Mesenchymal stem cell (in vitro differentiated cells and primary cell): ENCODE measurements at regions not wholly inside any gene's neighbourhood (a gene's known extent, or its start where the extent isn't known, plus 50 kb on each side); places are given as distances from the start of the nearest gene placed in this dataset.

Source experiments
- DNase-seq: peaks from one replicate; pipeline ENCODE4 v3.0.0-alpha.2; 2013
- H2AFZ ChIP-seq: one replicate; pipeline ENCODE4 v1.6.1; 2013; ENCODE audit warnings: low read depth, mild to moderate bottlenecking, control low read depth, inconsistent platforms, low read length, moderate library complexity
- H2AK5ac ChIP-seq: 2 replicates; pipeline ENCODE4 v1.6.1; 2013; ENCODE audit warnings: low read length, moderate library complexity, mild to moderate bottlenecking, inconsistent platforms; ENCODE audit not compliant: severe bottlenecking
- H2BK120ac ChIP-seq: one replicate; pipeline ENCODE4 v1.6.1; 2013; ENCODE audit warnings: low read depth, mild to moderate bottlenecking, inconsistent platforms, low read length, moderate library complexity
- H2BK12ac ChIP-seq, 2 experiments: one replicate each; pipeline ENCODE4 v1.6.1; 2013; ENCODE audit warnings: inconsistent platforms in 2 of 2, low read length in 2 of 2, mild to moderate bottlenecking in 2 of 2, moderate library complexity in 2 of 2, control low read depth in 1 of 2
- H2BK15ac ChIP-seq: one replicate; pipeline ENCODE4 v1.6.1; 2013; ENCODE audit warnings: mild to moderate bottlenecking, low read depth, inconsistent platforms; ENCODE audit not compliant: poor library complexity, severe bottlenecking
- H2BK5ac ChIP-seq: 2 replicates; pipeline ENCODE4 v1.6.1; 2013; ENCODE audit warnings: low read depth, mild to moderate bottlenecking, low read length, control low read depth, inconsistent platforms; ENCODE audit not compliant: poor library complexity, severe bottlenecking
- H3K14ac ChIP-seq, 2 experiments: one replicate each; pipeline ENCODE4 v1.6.1; 2013; ENCODE audit warnings: inconsistent platforms in 2 of 2, low read length in 2 of 2, control low read depth in 1 of 2, mild to moderate bottlenecking in 1 of 2, moderate library complexity in 1 of 2
- H3K18ac ChIP-seq, 2 experiments: one replicate each; pipeline ENCODE4 v1.6.1; 2013; ENCODE audit warnings: inconsistent platforms in 2 of 2, low read length in 2 of 2, control low read depth in 1 of 2, low read depth in 1 of 2, mild to moderate bottlenecking in 1 of 2
- H3K23ac ChIP-seq, 2 experiments: one replicate each; pipeline ENCODE4 v1.6.1; 2013; ENCODE audit warnings: inconsistent platforms in 2 of 2, low read length in 2 of 2, mild to moderate bottlenecking in 2 of 2, moderate library complexity in 2 of 2, control low read depth in 1 of 2
- H3K27ac ChIP-seq: 2 replicates; pipeline ENCODE4 v1.5.1; 2013; ENCODE audit warnings: mild to moderate bottlenecking, moderate library complexity, low read length, control low read depth, inconsistent platforms; ENCODE audit not compliant: poor library complexity, severe bottlenecking
- H3K27me3 ChIP-seq, 2 experiments: 2 replicates each; pipeline versions ENCODE4 v1.6.1 to v1.7.0; 2013; ENCODE audit warnings: low read length in 2 of 2, mild to moderate bottlenecking in 2 of 2, moderate library complexity in 2 of 2, control low read depth in 1 of 2, inconsistent platforms in 1 of 2; ENCODE audit not compliant: control insufficient read depth in 1 of 2, insufficient read depth in 1 of 2
- H3K36me3 ChIP-seq, 2 experiments: 2 replicates each; pipeline versions ENCODE4 v1.6.1 to v1.7.0; 2013; ENCODE audit warnings: low read length in 2 of 2, control low read depth in 1 of 2, inconsistent platforms in 1 of 2, low read depth in 1 of 2, mild to moderate bottlenecking in 1 of 2; ENCODE audit not compliant: insufficient read depth in 2 of 2, control insufficient read depth in 1 of 2
- H3K4ac ChIP-seq, 2 experiments: one replicate each; pipeline ENCODE4 v1.6.1; 2013; ENCODE audit warnings: inconsistent platforms in 2 of 2, low read length in 2 of 2, mild to moderate bottlenecking in 2 of 2, moderate library complexity in 2 of 2, control low read depth in 1 of 2, low read depth in 1 of 2
- H3K4me1 ChIP-seq: 2 replicates; pipeline ENCODE4 v1.6.1; 2013; ENCODE audit warnings: low read depth, low read length, control low read depth; ENCODE audit not compliant: control insufficient read depth, insufficient read depth
- H3K4me2 ChIP-seq: 2 replicates; pipeline ENCODE4 v1.6.1; 2013; ENCODE audit warnings: low read length, mild to moderate bottlenecking, inconsistent platforms; ENCODE audit not compliant: poor library complexity, severe bottlenecking
- H3K4me3 ChIP-seq, 2 experiments: 2 replicates each; pipeline versions ENCODE4 v1.5.1 to v1.7.0; 2013; ENCODE audit warnings: low read length in 2 of 2, mild to moderate bottlenecking in 2 of 2, control low read depth in 1 of 2, low read depth in 1 of 2; ENCODE audit not compliant: insufficient read depth in 1 of 2
- H3K79me1 ChIP-seq: replicated peaks from 2 replicates; pipeline ENCODE4 v1.6.1; 2013; ENCODE audit warnings: mild to moderate bottlenecking, control low read depth, low read length, inconsistent platforms; ENCODE audit not compliant: poor library complexity, severe bottlenecking
- H3K9ac ChIP-seq: 2 replicates; pipeline ENCODE4 v1.7.0; 2013; ENCODE audit warnings: mild to moderate bottlenecking, low read length, moderate library complexity
- H3K9me3 ChIP-seq: 2 replicates; pipeline ENCODE4 v1.7.0; 2013; ENCODE audit warnings: mild to moderate bottlenecking, low read length; ENCODE audit not compliant: control insufficient read depth
- H4K8ac ChIP-seq: one replicate; pipeline ENCODE4 v1.6.1; 2013; ENCODE audit warnings: inconsistent platforms, mild to moderate bottlenecking, low read length, moderate library complexity
- H4K91ac ChIP-seq: one replicate; pipeline ENCODE4 v1.6.1; 2013; ENCODE audit warnings: mild to moderate bottlenecking, low read length, inconsistent platforms
- WGBS: methylation state at CpG from one replicate; pipeline ENCODE4 v1.1.7; 2013; ENCODE audit warnings: mixed read lengths; 5-methylcytosine and 5-hydroxymethylcytosine counted together

GRCh38 chr13:78786459-78786858, 127.5 kb upstream of the OBI1 start:
- Histone ChIP-seq H3K14ac (no peak overlapping the region), H3K27ac (no peak overlapping the region), H3K4ac (no peak overlapping the region), H2AK5ac (no peak overlapping the region), H3K9me3 (no peaks in the 10 kb centered on the region), H3K18ac (no peak overlapping the region), H3K36me3 (no peaks in the 10 kb centered on the region), H3K4me2 (no peak overlapping the region), H3K79me1 (no peaks in the 10 kb centered on the region), H2BK15ac (no peak overlapping the region), H2BK12ac (no peak overlapping the region), H3K4me3 (no peak overlapping the region), H4K91ac (no peak overlapping the region), H2AFZ (no peak overlapping the region), H3K27me3 (no peaks in the 10 kb centered on the region), H2BK5ac (no peak overlapping the region), H3K9ac (no peak overlapping the region), H3K23ac (no peak overlapping the region), H3K4me1 (no peaks in the 10 kb centered on the region), H4K8ac (no peak overlapping the region), H2BK120ac (no peak overlapping the region)
- DNase-seq: no peak
- 0% methylated on average over 1 of the region's 1 CpG for WGBS

- H3K14ac ChIP-seq: no peak overlapping the region
- H4K91ac ChIP-seq: no peak overlapping the region
- no peak overlapping the region for H2BK120ac ChIP-seq
- no peaks in the 10 kb centered on the region for H3K79me1 ChIP-seq
- no peak for DNase-seq
- H3K23ac ChIP-seq: no peak overlapping the region
- H2AK5ac ChIP-seq: no peak overlapping the region
- H2AFZ ChIP-seq: no peak overlapping the region
- H2BK5ac ChIP-seq: no peak overlapping the region
- no peak overlapping the region for H2BK12ac ChIP-seq
- H3K27me3 ChIP-seq: no peaks in the 10 kb centered on the region
- no peak overlapping the region for H3K4me3 ChIP-seq
- no peak overlapping the region for H3K4ac ChIP-seq
- 100% methylated on average over 4 of the region's 4 CpGs for WGBS
- H4K8ac ChIP-seq: no peak overlapping the region
- H3K9me3 ChIP-seq: no peaks in the 10 kb centered on the region
- no peak overlapping the region for H3K27ac ChIP-seq
- no peak overlapping the region for H2BK15ac ChIP-seq
- no peak overlapping the region for H3K18ac ChIP-seq
- H3K9ac ChIP-seq: no peak overlapping the region
- no peaks in the 10 kb centered on the region for H3K4me1 ChIP-seq
- no peaks in the 10 kb centered on the region for H3K36me3 ChIP-seq
- no peak overlapping the region for H3K4me2 ChIP-seq
Observed at GRCh38 chr13:78785764-78786163, 126.8 kb upstream of the OBI1 start.

DNA sequence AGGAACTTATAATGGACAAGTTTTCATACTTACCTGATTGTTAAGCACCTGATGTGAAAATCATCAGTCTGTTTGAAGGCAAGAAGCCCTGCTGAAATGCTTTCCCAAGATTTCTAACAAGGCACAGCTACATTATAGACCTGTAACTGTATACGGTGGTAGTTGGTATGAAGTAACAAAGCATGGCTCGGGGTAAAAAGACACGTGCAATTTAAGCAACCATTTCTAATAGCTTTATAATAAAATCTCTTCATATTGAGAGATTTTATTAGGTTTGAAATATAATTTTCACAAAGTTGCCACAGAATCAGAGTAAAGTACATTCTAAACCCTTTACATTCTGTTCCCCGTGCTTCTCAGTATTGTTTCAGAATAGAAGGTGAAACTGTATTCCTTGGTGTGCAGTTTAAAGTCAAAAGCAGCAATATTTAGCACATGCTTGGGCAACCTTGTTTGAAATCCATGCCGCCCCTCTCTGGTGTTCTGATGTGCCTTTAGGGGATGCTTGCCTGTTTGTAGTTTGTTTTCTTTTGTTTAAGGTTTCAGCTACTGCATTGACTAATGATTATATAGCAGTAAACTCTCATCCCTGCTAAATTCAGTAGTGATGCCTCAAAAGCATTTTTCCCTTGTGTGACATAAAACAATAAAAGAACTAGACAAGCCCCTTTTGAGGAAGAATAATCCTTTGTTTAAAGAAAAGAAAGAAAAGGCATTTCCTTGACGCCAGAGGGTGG, 125.2 kb upstream of the OBI1 start:
- Histone ChIP-seq H3K4ac (no peak overlapping the region), H2AK5ac (no peak overlapping the region), H2BK15ac (no peak overlapping the region), H3K27me3 (peaks cover 0 to 6% of the 10 kb centered on the region in 2 experiments), H3K79me1 (no peaks in the 10 kb centered on the region), H3K36me3 (no peaks in the 10 kb centered on the region), H2BK12ac (no peak overlapping the region), H3K14ac (no peak overlapping the region), H3K23ac (no peak overlapping the region), H4K91ac (no peak overlapping the region), H3K18ac (no peak overlapping the region), H3K9me3 (no peaks in the 10 kb centered on the region), H2BK120ac (no peak overlapping the region), H3K9ac (no peak overlapping the region), H3K4me2 (no peak overlapping the region), H4K8ac (no peak overlapping the region), H3K27ac (no peak overlapping the region), H2AFZ (no peak overlapping the region), H2BK5ac (no peak overlapping the region), H3K4me1 (no peaks in the 10 kb centered on the region), H3K4me3 (no peak overlapping the region)
- no peak for DNase-seq
- 100% methylated on average over 1 of the region's 6 CpGs for WGBS

DNA sequence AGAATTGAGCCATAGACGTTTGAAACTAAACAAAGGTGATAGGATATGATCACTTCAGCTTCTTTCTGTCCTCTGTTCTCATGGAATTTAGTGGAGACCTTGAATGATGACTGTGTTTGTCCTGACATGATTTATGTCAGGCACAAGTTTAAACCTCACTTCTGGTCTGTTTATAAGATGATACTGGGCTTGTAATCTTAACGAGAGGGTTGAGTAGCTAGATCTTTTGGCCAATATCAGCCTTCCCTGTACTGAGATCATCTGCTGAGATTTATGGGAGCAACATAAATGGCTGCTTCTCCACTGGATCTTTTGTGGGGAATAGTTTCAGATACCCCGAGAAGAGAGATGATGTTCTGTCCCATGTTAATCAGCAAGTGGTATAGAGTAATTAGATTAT, 121.8 kb upstream of the OBI1 start:
- Histone ChIP-seq H3K36me3 (no peaks in the 10 kb centered on the region), H2AK5ac (no peak overlapping the region), H3K4ac (no peak overlapping the region), H3K4me2 (no peak overlapping the region), H4K8ac (no peak overlapping the region), H3K9ac (no peak overlapping the region), H3K79me1 (no peaks in the 10 kb centered on the region), H2BK15ac (no peak overlapping the region), H3K27me3 (peaks cover 6 to 11% of the 10 kb centered on the region in 2 experiments), H3K18ac (no peak overlapping the region), H3K9me3 (no peaks in the 10 kb centered on the region), H2BK5ac (no peak overlapping the region), H4K91ac (no peak overlapping the region), H3K23ac (no peak overlapping the region), H3K4me3 (no peak overlapping the region), H2AFZ (no peak overlapping the region), H3K27ac (no peak overlapping the region), H2BK120ac (no peak overlapping the region), H2BK12ac (no peak overlapping the region), H3K4me1 (no peaks in the 10 kb centered on the region), H3K14ac (no peak overlapping the region)
- 34% methylated on average over 3 of the region's 3 CpGs for WGBS
- no peak for DNase-seq
